ENCODE measurements at regions not wholly inside any gene's neighbourhood (a gene's known extent, or its start where the extent isn't known, plus 50 kb on each side); places are given as distances from the start of the nearest gene placed in this dataset.

GRCh38 chr7:153939177-153939576 is 113.0 kb upstream of the DPP6 start:
- TF ChIP-seq POLR2A (IDR thresholded peaks at IDR 0.05) = no peak
- no peak for TF ChIP-seq CTCF (IDR thresholded peaks at IDR 0.05 in 8 of 11, conservative IDR thresholded peaks at IDR 0.05 in 3 of 11)
- no peak for TF ChIP-seq POLR2AphosphoS5 (IDR thresholded peaks at IDR 0.05)

Measured in spleen (tissue), 7 donors.